H1 (cell line): ENCODE measurements at regions not wholly inside any gene's neighbourhood (a gene's known extent, or its start where the extent isn't known, plus 50 kb on each side); places are given as distances from the start of the nearest gene placed in this dataset.

Experiments
- CTCF ChIA-PET: fragments of 300-600 bp; sonication (Branson Sonifier 250); formaldehyde crosslinking; loops from one replicate; lab custom pipeline; 2021; ENCODE audit not compliant: partially characterized antibody; lab: Charles Lee
- POLR2A ChIA-PET: fragments of 300-600 bp; sonication (Branson Sonifier 250); formaldehyde crosslinking; loops from one replicate; lab custom pipeline; 2021; ENCODE audit warnings: inconsistent platforms; ENCODE audit not compliant: partially characterized antibody; lab: Charles Lee
- DNase-seq, 2 experiments: peaks; one replicate each; pipeline versions ENCODE4 v3.0.0 to v3.0.0-alpha.2; 2010 to 2022; ENCODE audit warnings: low spot score in 2 of 2, low read depth in 1 of 2, mixed read lengths in 1 of 2
- FAIRE-seq: peaks from 2 replicates; lab custom pipeline; 2011; peaks lifted over from hg19 to GRCh38; lab: Jason Lieb, UNC
- H2AFZ ChIP-seq: 2 replicates; pipeline ENCODE4 v1.8.1; 2012; ENCODE audit warnings: low read length, inconsistent platforms
- H2AK5ac ChIP-seq: 2 replicates; pipeline ENCODE4 v1.6.1; 2013; ENCODE audit warnings: low read depth, low read length
- H2BK120ac ChIP-seq: replicated peaks from 2 replicates; pipeline ENCODE3; 2013; ENCODE audit warnings: low read depth, low read length, inconsistent platforms
- H2BK12ac ChIP-seq: 2 replicates; pipeline ENCODE4 v1.6.1; 2013; ENCODE audit warnings: low read depth, low read length
- H2BK15ac ChIP-seq: 2 replicates; pipeline ENCODE4 v1.6.1; 2013; ENCODE audit warnings: low read length
- H2BK20ac ChIP-seq: 2 replicates; pipeline ENCODE4 v1.6.1; 2013; ENCODE audit warnings: low read length
- H2BK5ac ChIP-seq: 2 replicates; pipeline ENCODE4 v1.6.1; 2013; ENCODE audit warnings: low read depth, low read length
- H3K14ac ChIP-seq: 2 replicates; pipeline ENCODE4 v1.6.1; 2013; ENCODE audit warnings: inconsistent platforms; ENCODE audit not compliant: insufficient read length
- H3K18ac ChIP-seq: 2 replicates; pipeline ENCODE4 v1.6.1; 2013; ENCODE audit warnings: low read length; ENCODE audit errors: extremely low read depth
- H3K23ac ChIP-seq: 2 replicates; pipeline ENCODE4 v1.6.1; 2013; ENCODE audit warnings: inconsistent platforms; ENCODE audit not compliant: insufficient read length
- H3K23me2 ChIP-seq: 2 replicates; pipeline ENCODE4 v1.6.1; 2013; ENCODE audit warnings: low read depth, low read length
- H3K27ac ChIP-seq: 2 replicates; pipeline ENCODE4 v1.6.1; 2011; ENCODE audit warnings: low read depth, low read length, inconsistent platforms
- H3K27me3 ChIP-seq, 4 experiments: replicated peaks in 1 of 4; 1 replicate in 1 of 4; 2 replicates in 3 of 4; pipeline versions ENCODE4 v1.6.1 to v1.8.1; 2011 to 2013; ENCODE audit warnings: low read length in 3 of 4, mild to moderate bottlenecking in 3 of 4, inconsistent platforms in 2 of 4, mixed read lengths in 2 of 4, moderate library complexity in 1 of 4; ENCODE audit not compliant: control insufficient read depth in 3 of 4, insufficient read depth in 3 of 4; ENCODE audit errors: extremely low read depth in 1 of 4
- H3K36me3 ChIP-seq, 4 experiments: 2 replicates each; pipeline versions ENCODE4 v1.6.1 to v1.8.1; 2011 to 2013; ENCODE audit warnings: mild to moderate bottlenecking in 4 of 4, low read length in 3 of 4, moderate library complexity in 2 of 4, control low read depth in 1 of 4, inconsistent platforms in 1 of 4; ENCODE audit not compliant: insufficient read depth in 4 of 4, control insufficient read depth in 2 of 4
- H3K4ac ChIP-seq: replicated peaks from 2 replicates; pipeline ENCODE3; 2013; ENCODE audit warnings: low read length, low read depth, mixed read lengths, inconsistent platforms; ENCODE audit not compliant: insufficient read length
- H3K4me1 ChIP-seq, 4 experiments: replicated peaks in 1 of 4; 1 replicate in 1 of 4; 2 replicates in 3 of 4; pipeline versions ENCODE4 v1.6.1 to v1.8.1; 2011 to 2013; ENCODE audit warnings: low read length in 3 of 4, inconsistent platforms in 2 of 4, mixed read lengths in 1 of 4; ENCODE audit not compliant: insufficient read depth in 4 of 4, control insufficient read depth in 3 of 4
- H3K4me2 ChIP-seq, 2 experiments: 2 replicates each; pipeline versions ENCODE4 v1.6.1 to v1.8.1; 2011 to 2013; ENCODE audit warnings: low read depth in 2 of 2, low read length in 2 of 2, control low read depth in 1 of 2, inconsistent platforms in 1 of 2, mild to moderate bottlenecking in 1 of 2; ENCODE audit not compliant: insufficient read depth in 1 of 2
- H3K4me3 ChIP-seq, 4 experiments: fragments of 200-600, 300-600 bp in 1 of 4; sonication (generic), shearing (Covaris generic), sonication (Bioruptor Twin) in 1 of 4; 2 replicates each; pipeline versions ENCODE4 v1.5.1 to v1.8.1; 2011 to 2016; ENCODE audit warnings: low read length in 4 of 4, low read depth in 3 of 4, control low read depth in 2 of 4, inconsistent platforms in 2 of 4, mild to moderate bottlenecking in 2 of 4, mixed read lengths in 1 of 4, moderate library complexity in 1 of 4; ENCODE audit not compliant: insufficient read depth in 2 of 4; ENCODE audit errors: extremely low read depth in 1 of 4
- H3K56ac ChIP-seq: replicated peaks from 2 replicates; pipeline ENCODE3; 2013; ENCODE audit warnings: low read depth, mild to moderate bottlenecking, mixed read lengths, low read length, inconsistent platforms; ENCODE audit not compliant: insufficient read length
- H3K79me1 ChIP-seq: 2 replicates; pipeline ENCODE4 v1.6.1; 2013; ENCODE audit warnings: low read depth, low read length, control low read depth
- H3K79me2 ChIP-seq, 2 experiments: 2 replicates each; pipeline versions ENCODE4 v1.6.1 to v1.8.1; 2012 to 2013; ENCODE audit warnings: low read length in 2 of 2, mild to moderate bottlenecking in 2 of 2, inconsistent platforms in 1 of 2; ENCODE audit not compliant: insufficient read depth in 2 of 2, control insufficient read depth in 1 of 2
- H3K9ac ChIP-seq, 4 experiments: replicated peaks in 1 of 4; 1 replicate in 1 of 4; 2 replicates in 3 of 4; pipeline versions ENCODE4 v1.6.1 to v1.8.1; 2011 to 2013; ENCODE audit warnings: low read depth in 3 of 4, low read length in 3 of 4, control low read depth in 2 of 4, mild to moderate bottlenecking in 2 of 4, moderate library complexity in 2 of 4, inconsistent platforms in 1 of 4; ENCODE audit errors: extremely low read depth in 1 of 4
- H3K9me3 ChIP-seq, 2 experiments: 2 replicates each; pipeline versions ENCODE4 v1.6.1 to v1.8.1; 2012 to 2013; ENCODE audit warnings: mild to moderate bottlenecking in 2 of 2, moderate library complexity in 2 of 2, control low read depth in 1 of 2, inconsistent platforms in 1 of 2, low read depth in 1 of 2, low read length in 1 of 2, mixed read lengths in 1 of 2; ENCODE audit not compliant: insufficient read depth in 2 of 2
- H4K20me1 ChIP-seq, 2 experiments: replicated peaks in 1 of 2; 2 replicates each; pipeline versions ENCODE3 to v1.8.1; 2011 to 2013; ENCODE audit warnings: inconsistent platforms in 2 of 2, low read length in 2 of 2, mild to moderate bottlenecking in 1 of 2; ENCODE audit not compliant: insufficient read depth in 2 of 2, control insufficient read depth in 1 of 2
- H4K5ac ChIP-seq: 2 replicates; pipeline ENCODE4 v1.6.1; 2013; ENCODE audit warnings: low read length, low read depth, mixed read lengths, inconsistent platforms; ENCODE audit not compliant: insufficient read length
- H4K8ac ChIP-seq: 2 replicates; pipeline ENCODE4 v1.8.0; 2013; ENCODE audit warnings: mild to moderate bottlenecking, moderate library complexity, low read length, inconsistent platforms; ENCODE audit not compliant: insufficient read depth; ENCODE audit errors: extremely low read depth
- H4K91ac ChIP-seq: replicated peaks from 2 replicates; pipeline ENCODE3; 2013; ENCODE audit warnings: low read length, mixed read lengths, inconsistent platforms; ENCODE audit not compliant: insufficient read length
- BRCA1 ChIP-seq: IDR thresholded peaks from 2 replicates; pipeline ENCODE4 v1.6.1; 2012; ENCODE audit warnings: low read depth, low read length, improper control_type of control experiment
- CBX5 ChIP-seq: fragments of 300-800, 300-1000 bp; sonication (generic); IDR thresholded peaks from 2 replicates; pipeline ENCODE4 v1.7.1; 2016; ENCODE audit warnings: antibody characterized with exemption, low read length, low read depth
- CREB1 ChIP-seq: IDR thresholded peaks from 2 replicates; pipeline ENCODE4 v1.6.1; 2012; ENCODE audit warnings: inconsistent platforms
- GTF2F1 ChIP-seq: IDR thresholded peaks from 2 replicates; pipeline ENCODE4 v1.6.1; 2012; ENCODE audit warnings: low read depth, low read length, improper control_type of control experiment, borderline replicate concordance
- JUND ChIP-seq: IDR thresholded peaks from 2 replicates; pipeline ENCODE4 v1.6.1; 2011; ENCODE audit warnings: mild to moderate bottlenecking, improper control_type of control experiment, low read length
- RAD21 ChIP-seq, 2 experiments: IDR thresholded peaks in 1 of 2; conservative IDR thresholded peaks in 1 of 2; 2 replicates each; pipeline ENCODE4 v1.6.1; 2011; ENCODE audit warnings: low read depth in 2 of 2, low read length in 2 of 2, improper control_type of control experiment in 1 of 2, inconsistent platforms in 1 of 2, mild to moderate bottlenecking in 1 of 2, moderate library complexity in 1 of 2
- RXRA ChIP-seq: IDR thresholded peaks from 2 replicates; pipeline ENCODE4 v1.6.1; 2011; ENCODE audit warnings: low read depth, mild to moderate bottlenecking, low read length, moderate library complexity; ENCODE audit not compliant: insufficient read depth
- SIRT6 ChIP-seq: IDR thresholded peaks from one replicate; pipeline ENCODE4 v1.7.1; 2012; ENCODE audit warnings: low read length, inconsistent platforms
- SP1 ChIP-seq: IDR thresholded peaks from 2 replicates; pipeline ENCODE4 v1.6.1; 2011; ENCODE audit warnings: low read depth, low read length
- SP4 ChIP-seq: IDR thresholded peaks from 2 replicates; pipeline ENCODE4 v1.6.1; 2012; ENCODE audit warnings: low read length, inconsistent platforms
- SRF ChIP-seq: IDR thresholded peaks from 2 replicates; pipeline ENCODE4 v1.6.1; 2011; ENCODE audit warnings: mild to moderate bottlenecking, low read depth, low read length, moderate library complexity
- TEAD4 ChIP-seq: IDR thresholded peaks from 2 replicates; pipeline ENCODE4 v1.6.1; 2012; ENCODE audit warnings: low read depth, low read length, inconsistent platforms, mixed read lengths
- YY1 ChIP-seq: IDR thresholded peaks from 2 replicates; pipeline ENCODE4 v1.6.1; 2011; ENCODE audit warnings: low read depth, mild to moderate bottlenecking, low read length
- WGBS, 2 experiments: shearing (Covaris generic) in 1 of 2; methylation state at CpG; one replicate each; pipeline versions ENCODE4 v1.1.6 to v1.1.7; 2013 to 2015; ENCODE audit warnings: low lambda C conversion rate in 2 of 2, mixed read lengths in 2 of 2, inconsistent platforms in 1 of 2, low coverage in 1 of 2, missing lambda C conversion rate in 1 of 2; ENCODE audit not compliant: insufficient replicate concordance in 2 of 2, insufficient coverage in 1 of 2, insufficient read length in 1 of 2; ENCODE audit errors: extremely low coverage in 1 of 2, missing lambda C conversion rate in 1 of 2; 5-methylcytosine and 5-hydroxymethylcytosine counted together
- TF ChIP-seq, protein P1 (sequence below): IDR thresholded peaks from 2 replicates; pipeline ENCODE4 v1.6.1; 2012; ENCODE audit warnings: inconsistent platforms

DNA sequence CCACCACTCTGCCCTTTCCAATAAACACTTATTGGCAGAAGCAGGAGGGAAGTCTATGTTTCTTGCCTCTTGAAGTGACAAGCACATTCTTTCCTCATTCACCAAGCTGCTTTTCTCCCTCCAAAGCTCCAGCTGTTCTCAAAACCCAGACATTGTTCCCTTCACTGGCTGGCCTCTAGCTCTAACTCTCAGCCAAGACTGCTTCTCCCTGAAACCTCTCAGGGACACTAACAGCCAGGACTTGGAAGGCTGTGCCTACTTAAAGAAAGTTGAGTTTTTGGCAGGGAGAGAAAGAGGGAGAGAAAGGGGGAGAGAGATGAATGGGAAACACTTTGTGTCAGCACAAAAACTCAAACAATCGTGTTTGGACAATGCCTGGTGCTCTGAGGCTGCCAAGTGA lies 99.5 kb downstream of the COX18 start:
- Histone ChIP-seq H4K8ac (no peak overlapping the region), H3K4ac (no peak overlapping the region), H3K36me3 (no peaks in the 10 kb centered on the region; a peak in 1 of 8 replicates), H2BK12ac (no peak overlapping the region), H3K23me2 (no peaks in the 10 kb centered on the region), H3K79me2 (no peaks in the 10 kb centered on the region), H3K4me3 (no peak overlapping the region), H2AK5ac (no peak overlapping the region), H3K9ac (no peak overlapping the region), H2BK15ac (no peak overlapping the region), H3K27me3 (no peaks in the 10 kb centered on the region), H2BK120ac (no peak overlapping the region), H2BK5ac (no peak overlapping the region), H4K5ac (no peak overlapping the region), H3K27ac (no peak overlapping the region), H3K18ac (no peak overlapping the region), H3K9me3 (no peaks in the 10 kb centered on the region), H3K4me2 (no peak overlapping the region), H2AFZ (peak overlapping the region; percentile 93; the same call in 1 of the 2 replicates), H2BK20ac (no peak overlapping the region), H3K56ac (no peak overlapping the region), H3K79me1 (no peaks in the 10 kb centered on the region), H3K23ac (no peak overlapping the region), H4K20me1 (no peaks in the 10 kb centered on the region), H4K91ac (no peak overlapping the region), H3K4me1 (no peaks in the 10 kb centered on the region), H3K14ac (no peak overlapping the region)
- no peak for DNase-seq
- WGBS, 2 experiments, result 93% methylated on average over 1 of the region's 1 CpG; no CpG with 5 or more reads in 1 of the 2 experiments
- ChIA-PET CTCF (interaction anchor here (0.8 to 1.3 kb wide), 2 partner anchors 9 to 53 kb away, joined by 3 read pairs; no protein-coding TSS in a partner anchor), POLR2A (no interaction called here)
- no peak for FAIRE-seq
- no peak for TF ChIP-seq CREB1
- no peak for TF ChIP-seq JUND
- no peak for TF ChIP-seq SP1
- no peak for TF ChIP-seq RAD21 (IDR thresholded peaks at IDR 0.05 in 1 of 2, conservative IDR thresholded peaks at IDR 0.05 in 1 of 2; ENCODE audit: low read depth in 2 of 2, low read length in 2 of 2)
- no peak for TF ChIP-seq SRF
- no peak for TF ChIP-seq RXRA
- TF ChIP-seq CBX5, result no peak
- no peak for TF ChIP-seq SIRT6
- TF ChIP-seq, protein P1, sequence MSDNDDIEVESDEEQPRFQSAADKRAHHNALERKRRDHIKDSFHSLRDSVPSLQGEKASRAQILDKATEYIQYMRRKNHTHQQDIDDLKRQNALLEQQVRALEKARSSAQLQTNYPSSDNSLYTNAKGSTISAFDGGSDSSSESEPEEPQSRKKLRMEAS, result no peak
- TF ChIP-seq SP4, result no peak
- no peak for TF ChIP-seq BRCA1
- TF ChIP-seq TEAD4, result no peak
- TF ChIP-seq YY1, result no peak
- no peak for TF ChIP-seq GTF2F1
